ENCODE measurements at regions not wholly inside any gene's neighbourhood (a gene's known extent, or its start where the extent isn't known, plus 50 kb on each side); places are given as distances from the start of the nearest gene placed in this dataset.
"Not testable (repeated sequence)": the region's sequence is repeated elsewhere in the genome, so short reads cannot be mapped to it uniquely, and the experiment has no call there.

GRCh38 chr19:31880283-31880682, 465.1 kb upstream of the ZNF507 start:
- no peak overlapping the region for H3K4me3 ChIP-seq (ENCODE audit: low read depth, low read length)
- no peak for DNase-seq (ENCODE audit: low read depth)
- TF ChIP-seq CTCF (IDR thresholded peaks at IDR 0.05; ENCODE audit: low read depth, low read length, missing control alignments), result no peak

- H3K4me3 ChIP-seq (ENCODE audit: low read depth, low read length), result no peak overlapping the region
- no peak for DNase-seq (ENCODE audit: low read depth)
- TF ChIP-seq CTCF (IDR thresholded peaks at IDR 0.05; ENCODE audit: low read depth, low read length, missing control alignments), result no peak
Observed at GRCh38 chr19:31881988-31882387, 463.4 kb upstream of the ZNF507 start.

- no peak for TF ChIP-seq CTCF (IDR thresholded peaks at IDR 0.05; ENCODE audit: low read depth, low read length, missing control alignments)
- no peak overlapping the region for H3K4me3 ChIP-seq (ENCODE audit: low read depth, low read length)
- DNase-seq (ENCODE audit: low read depth), result no peak
Observed at GRCh38 chr19:31882709-31883108, 462.7 kb upstream of the ZNF507 start.

- H3K4me3 ChIP-seq (ENCODE audit: low read depth, low read length), result no peak overlapping the region
- TF ChIP-seq CTCF (IDR thresholded peaks at IDR 0.05; ENCODE audit: low read depth, low read length, missing control alignments), result no peak
- DNase-seq (ENCODE audit: low read depth), result no peak
Observed at GRCh38 chr19:31883296-31883990, 462.0 kb upstream of the ZNF507 start.

DNA sequence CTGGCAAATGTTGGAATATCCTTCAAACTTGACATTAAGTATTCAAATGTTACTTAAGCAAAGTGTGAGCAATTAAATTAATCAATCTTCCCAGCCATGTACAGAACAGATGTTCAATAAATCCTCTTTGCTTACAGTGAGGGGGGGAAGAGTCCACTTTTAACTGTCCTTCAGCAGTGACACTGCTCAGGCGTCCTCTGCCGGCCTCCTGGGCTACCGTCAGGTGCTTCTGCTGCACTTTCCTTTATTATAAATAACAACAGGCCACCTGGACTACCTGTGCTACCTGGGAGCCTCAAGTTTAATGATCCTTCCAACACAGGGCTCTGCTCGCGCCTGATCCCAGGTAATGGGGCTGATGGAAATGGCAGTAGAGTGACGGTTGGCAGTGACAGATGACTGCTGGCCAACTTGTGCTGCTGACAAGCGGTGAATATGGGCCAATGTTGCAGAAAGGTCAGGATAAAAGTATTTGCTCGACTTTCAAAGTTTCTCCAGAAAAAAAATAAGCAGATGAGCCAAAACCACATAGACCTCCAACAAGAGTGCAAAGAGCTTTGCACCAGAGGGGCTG, 460.0 kb upstream of the ZNF507 start:
- H3K4me3 ChIP-seq (ENCODE audit: low read depth, low read length), result no peak overlapping the region
- no peak for TF ChIP-seq CTCF (IDR thresholded peaks at IDR 0.05; ENCODE audit: low read depth, low read length, missing control alignments)
- DNase-seq (ENCODE audit: low read depth), result no peak

GRCh38 chr19:31890230-31890629, 455.2 kb upstream of the ZNF507 start:
- no peak for DNase-seq (ENCODE audit: low read depth)
- no peak for TF ChIP-seq CTCF (IDR thresholded peaks at IDR 0.05; ENCODE audit: low read depth, low read length, missing control alignments)
- no peak overlapping the region for H3K4me3 ChIP-seq (ENCODE audit: low read depth, low read length)

DNA sequence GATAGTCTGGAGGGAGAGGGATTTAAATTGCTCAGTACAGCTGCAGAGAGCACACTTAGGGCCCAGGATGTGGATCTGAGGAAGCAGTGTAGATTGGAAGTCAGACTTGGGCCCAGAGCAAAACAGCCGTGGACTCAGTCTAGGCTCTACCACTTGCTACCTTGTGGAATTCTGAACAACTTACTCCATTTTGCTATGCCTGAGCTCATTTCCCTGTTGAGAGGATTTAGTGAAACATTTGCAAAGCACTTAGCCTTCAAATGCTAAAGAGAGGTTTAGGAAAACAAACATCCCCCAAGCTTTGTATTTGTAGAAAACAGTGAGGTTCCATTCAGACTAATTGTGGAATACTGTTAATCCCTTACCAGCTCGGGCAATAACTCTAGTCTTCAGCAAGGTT, 453.4 kb upstream of the ZNF507 start:
- no peak for DNase-seq (ENCODE audit: low read depth)
- no peak overlapping the region for H3K4me3 ChIP-seq (ENCODE audit: low read depth, low read length)
- no peak for TF ChIP-seq CTCF (IDR thresholded peaks at IDR 0.05; ENCODE audit: low read depth, low read length, missing control alignments)

- not testable (repeated sequence) for DNase-seq (ENCODE audit: low read depth); H3K4me3 ChIP-seq (ENCODE audit: low read depth, low read length)
Observed at GRCh38 chr19:31893491-31893890, 451.9 kb upstream of the ZNF507 start.

All from GM12864 (cell line).